Thoracic aorta (tissue), 2 donors: ENCODE measurements at regions not wholly inside any gene's neighbourhood (a gene's known extent, or its start where the extent isn't known, plus 50 kb on each side); places are given as distances from the start of the nearest gene placed in this dataset.

ENCODE experiments used
- ATAC-seq: fragments of 150-250 bp; one replicate; pipeline ENCODE4 v1.8.0; 2017; ENCODE audit warnings: low read depth; ENCODE audit not compliant: insufficient number of reproducible peaks, low FRiP score
- DNase-seq: peaks from one replicate; pipeline ENCODE4 v3.0.0-alpha.2; 2020; ENCODE audit warnings: low spot score
- H3K27ac ChIP-seq, 2 donors: fragments of 200-600 bp; sonication (generic); 1 replicate in 1 of 2; 2 replicates in 1 of 2; pipeline ENCODE4 v1.5.1; 2016; ENCODE audit warnings: mild to moderate bottlenecking in 2 of 2, moderate library complexity in 2 of 2
- H3K27me3 ChIP-seq: fragments of 200-600 bp; sonication (generic); replicated peaks from 2 replicates; pipeline ENCODE4 v1.6.0; 2016; ENCODE audit warnings: mild to moderate bottlenecking; ENCODE audit not compliant: insufficient read depth
- H3K36me3 ChIP-seq: fragments of 200-600 bp; sonication (generic); one replicate; pipeline ENCODE4 v1.5.1; 2016
- H3K4me1 ChIP-seq, 2 donors: fragments of 200-600 bp; sonication (generic); 1 replicate in 1 of 2; 2 replicates in 1 of 2; pipeline versions ENCODE4 v1.5.1 to v1.6.0; 2016; ENCODE audit warnings: low read depth in 2 of 2, mild to moderate bottlenecking in 1 of 2; ENCODE audit not compliant: control insufficient read depth in 1 of 2
- H3K4me3 ChIP-seq: fragments of 200-600 bp; sonication (generic); 2 replicates; pipeline ENCODE4 v1.5.1; 2016; ENCODE audit warnings: mild to moderate bottlenecking
- H3K9me3 ChIP-seq: fragments of 200-600 bp; sonication (generic); 2 replicates; pipeline ENCODE4 v1.5.1; 2016
- TF ChIP-seq, protein P1 (sequence below): fragments of 200-600 bp; sonication (generic); IDR thresholded peaks from one replicate; pipeline ENCODE4 v1.5.1; 2019; ENCODE audit warnings: antibody characterized with exemption

DNA sequence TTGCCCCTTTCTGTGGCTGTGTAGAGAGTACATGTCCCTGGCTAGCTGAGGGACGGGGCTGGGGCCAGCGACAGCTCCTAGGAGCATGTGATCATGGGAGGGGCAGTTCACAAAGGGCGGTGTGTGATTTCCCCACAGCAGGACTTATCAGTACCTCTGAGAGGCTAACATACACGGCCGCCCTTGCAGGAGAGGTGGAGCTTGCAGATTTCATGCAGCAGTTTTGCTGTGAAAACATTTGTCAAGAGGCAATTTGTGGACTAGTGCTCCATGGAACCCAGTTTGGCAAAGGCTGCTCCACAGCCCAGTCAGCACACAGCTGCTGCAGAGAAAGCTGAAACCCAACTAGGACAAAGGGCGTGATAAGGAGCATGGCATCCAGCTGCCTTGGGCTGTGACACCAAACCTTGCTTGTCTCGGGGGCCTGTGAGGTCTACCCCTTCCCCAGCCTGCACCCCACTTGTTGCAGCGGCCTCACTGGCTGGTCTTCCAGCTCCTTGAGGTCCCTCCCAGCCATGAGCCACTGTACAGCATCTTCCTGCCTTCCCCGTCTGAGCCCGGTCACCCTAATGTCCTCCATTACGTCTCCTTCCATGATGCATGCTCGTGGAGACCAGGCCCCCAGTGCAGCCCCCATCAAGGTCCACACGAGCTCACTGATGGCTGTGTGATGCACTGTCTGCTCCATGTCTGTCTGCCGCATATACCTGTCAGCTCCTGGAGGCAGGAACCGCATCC, 121.4 kb upstream of the HDAC4 start:
- no peak for ATAC-seq
- TF ChIP-seq, protein P1, sequence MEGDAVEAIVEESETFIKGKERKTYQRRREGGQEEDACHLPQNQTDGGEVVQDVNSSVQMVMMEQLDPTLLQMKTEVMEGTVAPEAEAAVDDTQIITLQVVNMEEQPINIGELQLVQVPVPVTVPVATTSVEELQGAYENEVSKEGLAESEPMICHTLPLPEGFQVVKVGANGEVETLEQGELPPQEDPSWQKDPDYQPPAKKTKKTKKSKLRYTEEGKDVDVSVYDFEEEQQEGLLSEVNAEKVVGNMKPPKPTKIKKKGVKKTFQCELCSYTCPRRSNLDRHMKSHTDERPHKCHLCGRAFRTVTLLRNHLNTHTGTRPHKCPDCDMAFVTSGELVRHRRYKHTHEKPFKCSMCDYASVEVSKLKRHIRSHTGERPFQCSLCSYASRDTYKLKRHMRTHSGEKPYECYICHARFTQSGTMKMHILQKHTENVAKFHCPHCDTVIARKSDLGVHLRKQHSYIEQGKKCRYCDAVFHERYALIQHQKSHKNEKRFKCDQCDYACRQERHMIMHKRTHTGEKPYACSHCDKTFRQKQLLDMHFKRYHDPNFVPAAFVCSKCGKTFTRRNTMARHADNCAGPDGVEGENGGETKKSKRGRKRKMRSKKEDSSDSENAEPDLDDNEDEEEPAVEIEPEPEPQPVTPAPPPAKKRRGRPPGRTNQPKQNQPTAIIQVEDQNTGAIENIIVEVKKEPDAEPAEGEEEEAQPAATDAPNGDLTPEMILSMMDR, result no peak
- no peak overlapping the region for H3K4me3 ChIP-seq
- H3K9me3 ChIP-seq, result no peaks in the 10 kb centered on the region
- no peaks in the 10 kb centered on the region for H3K27me3 ChIP-seq
- H3K27ac ChIP-seq, result no peak overlapping the region
- no peaks in the 10 kb centered on the region for H3K4me1 ChIP-seq
- no peak for DNase-seq
- H3K36me3 ChIP-seq, result no peaks in the 10 kb centered on the region

DNA sequence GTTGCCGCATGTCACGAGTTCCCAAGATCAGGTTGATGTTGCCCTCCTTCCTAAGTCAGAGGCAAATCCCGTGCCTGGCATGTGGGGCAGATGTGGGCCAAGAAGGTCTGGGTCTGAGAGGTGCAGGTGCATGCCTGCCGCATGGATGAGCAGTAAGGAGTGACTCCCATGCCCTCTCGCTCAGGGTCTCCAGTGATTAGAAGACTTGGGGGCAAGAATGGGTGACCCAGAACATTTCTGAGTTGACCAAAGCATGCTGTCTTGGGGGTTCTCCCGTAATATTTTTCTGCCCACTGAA, 120.6 kb upstream of the HDAC4 start:
- no peak for DNase-seq
- no peak for ATAC-seq
- Histone ChIP-seq H3K36me3 (no peaks in the 10 kb centered on the region), H3K27me3 (no peaks in the 10 kb centered on the region), H3K4me1 (no peaks in the 10 kb centered on the region), H3K4me3 (no peak overlapping the region), H3K27ac (no peak overlapping the region), H3K9me3 (no peaks in the 10 kb centered on the region)
- TF ChIP-seq, protein P1, result no peak

DNA sequence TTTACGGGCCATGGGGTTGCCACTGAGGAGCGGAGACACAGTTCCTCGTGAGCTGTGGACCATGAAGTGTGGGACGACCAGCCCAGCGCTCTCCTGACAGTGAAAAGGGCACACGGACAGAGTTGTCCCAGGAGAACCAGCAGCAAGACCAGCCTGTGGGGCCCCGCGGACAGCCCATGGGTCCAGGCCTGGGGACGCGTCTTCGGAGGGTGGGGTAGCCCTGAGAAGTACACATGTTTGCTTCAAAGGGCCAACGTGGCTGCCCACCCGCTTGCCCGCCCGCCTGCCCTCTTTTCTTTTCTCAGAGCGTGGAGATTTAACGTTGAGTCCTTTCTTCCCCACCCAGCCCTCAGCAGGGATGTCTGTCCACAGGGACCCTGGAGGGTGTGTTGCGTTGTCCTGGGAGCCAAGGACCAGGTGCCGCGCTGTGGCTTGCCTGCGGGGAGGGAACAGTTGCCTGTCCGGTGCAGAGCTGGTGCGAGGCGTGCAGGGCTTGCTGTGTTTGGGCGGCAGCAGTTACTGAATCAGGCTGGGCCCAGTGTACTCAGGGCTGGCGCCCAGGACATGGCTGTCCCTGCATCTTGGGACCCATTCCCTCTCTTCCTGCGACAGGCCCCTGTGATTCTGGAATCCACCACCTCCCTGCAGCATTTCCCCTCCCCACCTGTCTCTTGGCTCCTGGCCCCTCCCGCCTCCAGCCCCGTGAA, 120.1 kb upstream of the HDAC4 start:
- Histone ChIP-seq H3K9me3 (no peaks in the 10 kb centered on the region), H3K4me3 (no peak overlapping the region), H3K27me3 (no peaks in the 10 kb centered on the region), H3K27ac (no peak overlapping the region), H3K4me1 (no peaks in the 10 kb centered on the region), H3K36me3 (no peaks in the 10 kb centered on the region)
- TF ChIP-seq, protein P1, result no peak
- ATAC-seq (no peak), DNase-seq (no peak)

DNA sequence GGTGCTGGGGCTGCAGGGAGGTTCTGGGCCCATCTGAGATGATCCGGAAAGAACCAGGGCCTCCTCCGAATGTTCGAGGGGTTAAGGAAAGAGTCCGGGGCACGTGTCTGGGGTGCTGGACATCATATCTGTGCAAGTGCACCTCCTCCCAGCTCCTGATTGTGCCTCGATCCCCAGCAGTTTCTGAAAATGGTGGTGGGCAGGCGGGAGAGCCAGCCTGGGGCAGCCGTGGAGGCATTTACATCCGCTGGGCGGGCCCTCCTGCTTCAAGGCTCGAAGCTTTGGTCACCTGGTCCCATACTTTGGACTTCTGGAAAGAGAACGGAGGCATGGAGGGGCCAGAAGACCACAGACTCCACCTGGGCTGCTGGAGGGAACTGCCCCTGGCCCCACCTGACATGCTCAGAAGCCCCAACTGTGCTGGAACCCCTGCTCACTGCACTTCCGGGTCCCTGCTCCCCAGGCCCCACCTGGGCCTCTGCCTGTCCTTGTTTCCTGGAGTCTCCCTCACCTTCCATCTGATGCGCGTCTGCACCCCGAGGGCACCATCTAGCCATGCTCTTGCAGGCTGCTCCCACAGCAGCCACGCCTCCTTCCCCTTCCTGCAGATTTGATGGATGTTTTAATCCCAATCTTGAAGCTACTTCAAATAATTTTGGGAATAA, 119.2 kb upstream of the HDAC4 start:
- ATAC-seq (no peak), DNase-seq (no peak)
- Histone ChIP-seq H3K27ac (no peak overlapping the region), H3K36me3 (no peaks in the 10 kb centered on the region), H3K4me3 (no peak overlapping the region), H3K4me1 (no peaks in the 10 kb centered on the region), H3K27me3 (no peaks in the 10 kb centered on the region), H3K9me3 (no peaks in the 10 kb centered on the region)
- TF ChIP-seq, protein P1, result no peak

DNA sequence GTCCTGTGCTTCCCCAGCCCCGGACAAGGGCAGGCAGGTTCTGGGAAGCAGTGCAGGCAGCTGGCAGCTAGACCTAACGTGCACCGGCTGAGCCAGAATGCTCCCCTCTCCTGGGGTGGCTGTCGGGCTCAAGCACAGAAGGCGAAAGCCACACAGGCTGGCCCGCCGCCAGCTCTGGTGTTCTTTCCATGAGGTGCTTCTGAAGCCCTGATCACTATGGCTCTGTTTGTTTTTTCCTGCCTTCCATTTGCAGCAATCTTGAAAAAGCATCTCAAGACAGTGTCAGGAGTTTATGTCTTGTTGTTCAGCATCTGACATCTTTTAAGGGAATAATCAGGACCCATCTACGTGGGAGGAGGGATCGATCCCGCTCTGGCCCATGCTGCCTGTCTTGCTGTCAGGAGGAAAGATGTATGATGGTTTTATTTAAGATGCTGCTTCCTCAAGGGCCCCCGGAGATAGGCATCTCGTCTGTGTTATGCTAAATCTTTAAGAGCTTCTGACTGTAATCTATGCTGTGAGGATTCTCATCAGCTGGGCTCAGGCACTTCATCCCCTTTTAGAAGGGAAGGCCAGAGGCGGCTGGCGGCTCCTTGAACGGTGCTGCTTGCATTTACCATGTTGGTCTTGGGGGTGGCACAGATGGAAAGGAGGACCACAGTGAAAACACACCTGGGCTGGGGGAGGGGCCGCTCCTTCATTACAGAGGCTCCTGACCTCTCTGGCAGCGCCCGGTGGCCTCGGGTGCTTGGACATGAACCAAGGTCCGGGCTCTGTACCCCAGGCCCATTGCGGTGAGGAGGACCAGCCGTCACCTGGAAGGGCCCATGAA, 118.5 kb upstream of the HDAC4 start:
- Histone ChIP-seq H3K27me3 (no peaks in the 10 kb centered on the region), H3K36me3 (no peaks in the 10 kb centered on the region), H3K9me3 (no peaks in the 10 kb centered on the region), H3K4me1 (no peaks in the 10 kb centered on the region), H3K27ac (no peak overlapping the region), H3K4me3 (no peak overlapping the region)
- ATAC-seq, result no peak
- TF ChIP-seq, protein P1, result no peak
- no peak for DNase-seq
